ENCODE measurements at regions not wholly inside any gene's neighbourhood (a gene's known extent, or its start where the extent isn't known, plus 50 kb on each side); places are given as distances from the start of the nearest gene placed in this dataset.

DNA sequence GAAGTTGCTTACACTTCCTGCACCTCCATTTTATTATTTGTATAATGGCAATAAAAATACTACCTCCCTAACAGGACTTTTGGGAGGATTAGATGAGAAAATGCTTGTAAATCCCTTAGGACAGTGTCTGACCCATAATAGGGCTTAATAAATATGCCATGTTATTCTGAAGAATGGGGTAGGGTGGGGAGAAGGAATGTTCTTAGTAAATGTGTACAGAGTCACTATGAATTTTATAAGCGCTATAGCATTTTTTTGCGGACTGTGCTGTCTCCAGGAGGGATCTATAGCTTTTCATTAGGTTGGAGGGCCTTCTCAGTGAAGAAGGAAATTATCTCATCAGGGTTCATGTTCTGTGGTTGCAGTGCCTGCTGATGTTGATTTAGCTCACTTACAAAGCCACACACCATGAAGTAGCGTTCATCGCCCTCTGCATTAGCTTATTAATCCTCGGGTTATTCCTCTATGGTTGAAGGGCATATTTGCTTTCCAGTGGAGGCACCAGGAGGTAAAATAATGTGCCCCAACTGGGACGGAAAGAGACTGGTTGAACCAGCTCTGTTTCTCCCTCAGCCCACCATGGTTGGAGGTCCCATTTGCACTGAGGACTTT lies 497.1 kb downstream of the ARHGEF28 start:
- TF ChIP-seq CTCF (IDR thresholded peaks at IDR 0.05) (no peak), POLR2A (IDR thresholded peaks at IDR 0.05) (no peak)

Measured in ovary (tissue), 3 donors.